Panc1 (cell line): ENCODE measurements at regions not wholly inside any gene's neighbourhood (a gene's known extent, or its start where the extent isn't known, plus 50 kb on each side); places are given as distances from the start of the nearest gene placed in this dataset.

ENCODE experiments used
- ATAC-seq: fragments of 200-7000 bp; cut with Tn5 transposase; 2 replicates; pipeline ENCODE4 v1.9.1; 2020; ENCODE audit warnings: mild to moderate bottlenecking, moderate library complexity
- BruUV-seq: library from RNA; stranded (reverse); fragments of 400-500 nt; replicated peaks from 2 replicates; lab custom pipeline; 2021; lab: Mats Ljungman, UMichigan
- CTCF ChIA-PET: fragments of 300-600 bp; sonication (Branson Sonifier 250); formaldehyde crosslinking; loops from one replicate; lab custom pipeline; 2022; ENCODE audit warnings: antibody characterized with exemption; lab: Charles Lee
- POLR2A ChIA-PET: fragments of 300-600 bp; sonication (Branson Sonifier 250); formaldehyde crosslinking; loops from one replicate; lab custom pipeline; 2022; ENCODE audit warnings: antibody characterized with exemption; lab: Charles Lee
- DNase-seq: peaks from one replicate; pipeline ENCODE4 v3.0.0-alpha.2; 2010; ENCODE audit warnings: low read depth, low spot score
- H3K27ac ChIP-seq: 2 replicates; pipeline ENCODE4 v1.5.1; 2011; ENCODE audit warnings: mild to moderate bottlenecking, low read length, inconsistent platforms
- H3K27me3 ChIP-seq: fragments of 200-500 bp; sonication (Bioruptor generic); 2 replicates; pipeline ENCODE4 v1.6.0; 2014; ENCODE audit warnings: low read length, inconsistent platforms; ENCODE audit not compliant: control insufficient read depth, insufficient read depth
- H3K36me3 ChIP-seq: fragments of 200-500 bp; sonication (Bioruptor generic); 2 replicates; pipeline ENCODE4 v1.5.1; 2014; ENCODE audit warnings: inconsistent platforms, mild to moderate bottlenecking, low read length, moderate library complexity; ENCODE audit not compliant: control insufficient read depth, insufficient read depth
- H3K4me1 ChIP-seq: 2 replicates; pipeline ENCODE4 v1.5.1; 2011; ENCODE audit warnings: inconsistent platforms, mild to moderate bottlenecking, low read length, moderate library complexity; ENCODE audit not compliant: control insufficient read depth, insufficient read depth
- H3K4me3 ChIP-seq, 2 experiments: 2 replicates each; pipeline ENCODE4 v1.5.1; 2011 to 2012; ENCODE audit warnings: low read depth in 2 of 2, low read length in 2 of 2, mild to moderate bottlenecking in 2 of 2, inconsistent platforms in 1 of 2, moderate library complexity in 1 of 2
- H3K9me3 ChIP-seq: fragments of 200-500 bp; sonication (Bioruptor generic); 2 replicates; pipeline ENCODE4 v1.5.1; 2014; ENCODE audit warnings: low read depth, mild to moderate bottlenecking, inconsistent platforms, low read length, moderate library complexity; ENCODE audit not compliant: control insufficient read depth, insufficient read depth
- CTCF ChIP-seq: fragments of 450-650 bp; IDR thresholded peaks from 2 replicates; pipeline ENCODE4 v1.5.1; 2017; ENCODE audit warnings: mild to moderate bottlenecking
- POLR2AphosphoS5 ChIP-seq: IDR thresholded peaks from 2 replicates; pipeline ENCODE4 v1.6.1; 2012; ENCODE audit warnings: mild to moderate bottlenecking, low read depth, low read length, moderate library complexity
- SIN3A ChIP-seq: IDR thresholded peaks from 2 replicates; pipeline ENCODE4 v1.6.1; 2012; ENCODE audit warnings: low read depth, mild to moderate bottlenecking, low read length, moderate library complexity, borderline replicate concordance; ENCODE audit not compliant: insufficient read depth
- TCF7L2 ChIP-seq: IDR thresholded peaks from 2 replicates; pipeline ENCODE4 v1.6.1; 2011; ENCODE audit warnings: mild to moderate bottlenecking, low read depth, low read length, inconsistent platforms
- in situ Hi-C: cut with HindIII; loops from 2 replicates; pipeline ENCODE4 v1.10.0; 2016; ENCODE audit warnings: low sequenced_read_pairs, low pct_unique_long_range_greater_than_20kb
- intact Hi-C: fragments of 100-400 bp; cut with micrococcal nuclease; formaldehyde crosslinking; loops from one replicate; pipeline ENCODE4 v1.10.0; 2022; ENCODE audit not compliant: unreplicated experiment
- TF ChIP-seq, protein P1 (sequence below), 2 experiments: IDR thresholded peaks; 2 replicates each; pipeline ENCODE4 v1.6.1; 2011 to 2012; ENCODE audit warnings: low read depth in 2 of 2, control low read depth in 1 of 2, low read length in 1 of 2, mild to moderate bottlenecking in 1 of 2, moderate library complexity in 1 of 2; ENCODE audit not compliant: insufficient read depth in 1 of 2

DNA sequence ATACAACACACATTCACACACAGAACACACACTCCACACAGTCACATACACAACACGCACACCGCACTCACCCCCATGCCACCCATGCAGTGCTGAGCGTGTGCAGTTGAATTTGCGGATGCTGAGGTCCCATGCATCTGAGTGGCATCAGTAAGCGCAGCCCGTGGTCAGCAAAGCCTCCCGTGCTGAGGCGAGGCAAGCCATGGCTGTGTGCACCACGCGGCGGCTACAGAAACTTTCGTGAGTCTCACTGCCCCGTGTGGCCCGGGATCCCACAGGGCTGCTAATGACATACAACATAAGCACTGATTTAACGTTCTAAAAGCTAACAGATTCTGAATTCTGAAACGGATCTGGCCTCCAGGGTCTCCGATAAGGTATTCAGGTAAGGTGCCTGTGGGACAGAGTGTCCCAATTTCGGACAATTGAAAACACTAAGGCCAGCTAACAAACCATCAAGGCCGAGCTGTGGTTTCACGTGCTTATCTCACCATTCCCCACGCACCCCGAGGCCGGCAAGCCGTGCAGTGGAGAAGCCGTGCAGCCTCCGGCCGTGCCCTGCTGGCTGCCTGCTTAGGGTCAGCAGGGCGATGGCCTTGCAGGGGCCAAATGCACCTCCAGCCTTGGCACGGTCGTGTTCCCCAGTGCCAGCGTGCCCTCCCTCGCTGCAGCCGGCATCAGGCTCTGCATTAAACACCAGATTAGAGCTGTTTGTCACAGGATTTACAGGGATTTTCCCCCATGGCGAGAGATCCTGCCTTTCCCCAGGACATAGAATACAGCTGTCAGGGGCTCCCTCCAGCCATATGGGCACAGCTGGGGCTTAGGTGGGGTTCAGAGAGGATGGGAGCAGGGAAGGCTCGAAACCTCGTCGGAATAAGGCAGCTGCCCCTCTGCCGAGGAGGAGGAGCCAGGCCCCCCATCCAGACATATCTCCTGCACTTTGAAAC lies 191.7 kb downstream of the C16orf95 start:
- Histone ChIP-seq H3K27me3 (no peaks in the 10 kb centered on the region), H3K9me3 (no peaks in the 10 kb centered on the region), H3K4me3 (no peak overlapping the region), H3K27ac (no peak overlapping the region), H3K4me1 (no peaks in the 10 kb centered on the region), H3K36me3 (no peaks in the 10 kb centered on the region)
- ChIA-PET POLR2A (no interaction called here), CTCF (no interaction called here)
- intact Hi-C loops (no loop called here), in situ Hi-C loops (no loop called here)
- BruUV-seq: no TSS peak
- ATAC-seq: no peak; the same call in 1 of the 2 replicates
- no peak for DNase-seq
- TF ChIP-seq POLR2AphosphoS5 (no peak), SIN3A (no peak), TCF7L2 (no peak)

GRCh38 chr16:87126403-87127025 lies 190.7 kb downstream of the C16orf95 start:
- TF ChIP-seq TCF7L2 (no peak), CTCF (no peak), POLR2AphosphoS5 (no peak), SIN3A (no peak)
- TF ChIP-seq, protein P1, sequence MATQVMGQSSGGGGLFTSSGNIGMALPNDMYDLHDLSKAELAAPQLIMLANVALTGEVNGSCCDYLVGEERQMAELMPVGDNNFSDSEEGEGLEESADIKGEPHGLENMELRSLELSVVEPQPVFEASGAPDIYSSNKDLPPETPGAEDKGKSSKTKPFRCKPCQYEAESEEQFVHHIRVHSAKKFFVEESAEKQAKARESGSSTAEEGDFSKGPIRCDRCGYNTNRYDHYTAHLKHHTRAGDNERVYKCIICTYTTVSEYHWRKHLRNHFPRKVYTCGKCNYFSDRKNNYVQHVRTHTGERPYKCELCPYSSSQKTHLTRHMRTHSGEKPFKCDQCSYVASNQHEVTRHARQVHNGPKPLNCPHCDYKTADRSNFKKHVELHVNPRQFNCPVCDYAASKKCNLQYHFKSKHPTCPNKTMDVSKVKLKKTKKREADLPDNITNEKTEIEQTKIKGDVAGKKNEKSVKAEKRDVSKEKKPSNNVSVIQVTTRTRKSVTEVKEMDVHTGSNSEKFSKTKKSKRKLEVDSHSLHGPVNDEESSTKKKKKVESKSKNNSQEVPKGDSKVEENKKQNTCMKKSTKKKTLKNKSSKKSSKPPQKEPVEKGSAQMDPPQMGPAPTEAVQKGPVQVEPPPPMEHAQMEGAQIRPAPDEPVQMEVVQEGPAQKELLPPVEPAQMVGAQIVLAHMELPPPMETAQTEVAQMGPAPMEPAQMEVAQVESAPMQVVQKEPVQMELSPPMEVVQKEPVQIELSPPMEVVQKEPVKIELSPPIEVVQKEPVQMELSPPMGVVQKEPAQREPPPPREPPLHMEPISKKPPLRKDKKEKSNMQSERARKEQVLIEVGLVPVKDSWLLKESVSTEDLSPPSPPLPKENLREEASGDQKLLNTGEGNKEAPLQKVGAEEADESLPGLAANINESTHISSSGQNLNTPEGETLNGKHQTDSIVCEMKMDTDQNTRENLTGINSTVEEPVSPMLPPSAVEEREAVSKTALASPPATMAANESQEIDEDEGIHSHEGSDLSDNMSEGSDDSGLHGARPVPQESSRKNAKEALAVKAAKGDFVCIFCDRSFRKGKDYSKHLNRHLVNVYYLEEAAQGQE (IDR thresholded peaks at IDR 0.05; ENCODE audit: insufficient read depth in 1 of 2, low read depth in 2 of 2, low read length in 1 of 2): no peak
- POLR2A ChIA-PET: no interaction called here
- intact Hi-C loops (no loop called here), in situ Hi-C loops (no loop called here)
- CTCF ChIA-PET: no interaction called here
- no peaks in the 10 kb centered on the region for H3K36me3 ChIP-seq
- H3K27me3 ChIP-seq: no peaks in the 10 kb centered on the region
- ATAC-seq (no peak), DNase-seq (no peak)
- no peaks in the 10 kb centered on the region for H3K9me3 ChIP-seq
- no peak overlapping the region for H3K27ac ChIP-seq
- no TSS peak for BruUV-seq
- H3K4me1 ChIP-seq: no peaks in the 10 kb centered on the region
- no peak overlapping the region for H3K4me3 ChIP-seq
